K562 (cell line): ENCODE measurements at regions not wholly inside any gene's neighbourhood (a gene's known extent, or its start where the extent isn't known, plus 50 kb on each side); places are given as distances from the start of the nearest gene placed in this dataset.

Experiments used
- EP300 ChIP-seq: IDR thresholded peaks from 2 replicates; pipeline ENCODE4 v1.6.1; 2012; ENCODE audit warnings: low read length, improper control_type of control experiment
- HSF4 ChIP-seq: fragments of 250-450 bp; sonication (Bioruptor Pico); IDR thresholded peaks from 2 replicates; pipeline ENCODE4 v2.1.2; 2022; ENCODE audit warnings: mild to moderate bottlenecking, moderate library complexity, borderline replicate concordance
- TAF1 ChIP-seq: IDR thresholded peaks from 2 replicates; pipeline ENCODE4 v1.6.1; 2011; ENCODE audit warnings: mild to moderate bottlenecking, low read length, moderate library complexity; ENCODE audit not compliant: insufficient read depth, control insufficient read depth, severe bottlenecking; ENCODE audit errors: extremely low read depth
- WHSC1 ChIP-seq: IDR thresholded peaks from one replicate; pipeline ENCODE4 v1.6.1; 2012; ENCODE audit warnings: low read length, control low read depth, inconsistent platforms
- TF ChIP-seq, protein P1 (sequence below): fragments of 250-450 bp; sonication (Bioruptor Pico); IDR thresholded peaks from 2 replicates; pipeline ENCODE4 v1.4.0; 2020; ENCODE audit warnings: mild to moderate bottlenecking, moderate library complexity
- TF ChIP-seq, protein P2 (sequence below): sonication (generic); formaldehyde crosslinking; IDR thresholded peaks from 2 replicates; pipeline ENCODE4 v1.8.1; 2023; ENCODE audit warnings: mild to moderate bottlenecking, missing genetic modification reagents
- TF ChIP-seq, protein P3 (sequence below): sonication (generic); formaldehyde crosslinking; IDR thresholded peaks from 2 replicates; pipeline ENCODE4 v1.8.1; 2022; ENCODE audit warnings: missing genetic modification reagents

DNA sequence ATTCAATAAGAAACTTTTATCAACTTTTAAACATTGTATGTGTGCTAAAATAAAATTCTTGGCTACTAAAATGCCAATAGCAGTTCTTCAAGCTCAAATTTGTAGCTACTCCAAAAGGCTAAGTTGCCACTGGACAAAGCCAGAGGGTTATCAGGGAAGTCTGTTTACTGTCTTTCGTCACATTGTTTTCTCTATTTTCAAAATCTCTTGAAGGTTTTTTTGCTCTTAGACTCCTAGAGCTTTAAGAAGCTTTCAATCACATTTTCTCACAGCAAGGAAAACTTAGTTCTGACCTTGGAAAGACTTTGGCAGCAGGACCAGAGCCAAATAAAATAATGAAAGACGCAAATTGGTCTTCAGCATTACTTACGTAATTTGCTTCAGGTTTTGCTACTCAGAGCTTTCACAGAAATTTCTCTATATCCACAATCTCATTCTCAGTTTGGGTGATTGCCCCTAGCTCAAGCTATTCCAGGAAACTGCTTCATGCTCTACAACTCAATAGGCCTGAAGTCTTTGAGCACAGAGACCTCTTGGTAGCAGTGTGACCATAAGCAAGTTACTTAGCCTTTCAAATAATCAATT is 257.7 kb downstream of the GABRG2 start:
- TF ChIP-seq, protein P1, sequence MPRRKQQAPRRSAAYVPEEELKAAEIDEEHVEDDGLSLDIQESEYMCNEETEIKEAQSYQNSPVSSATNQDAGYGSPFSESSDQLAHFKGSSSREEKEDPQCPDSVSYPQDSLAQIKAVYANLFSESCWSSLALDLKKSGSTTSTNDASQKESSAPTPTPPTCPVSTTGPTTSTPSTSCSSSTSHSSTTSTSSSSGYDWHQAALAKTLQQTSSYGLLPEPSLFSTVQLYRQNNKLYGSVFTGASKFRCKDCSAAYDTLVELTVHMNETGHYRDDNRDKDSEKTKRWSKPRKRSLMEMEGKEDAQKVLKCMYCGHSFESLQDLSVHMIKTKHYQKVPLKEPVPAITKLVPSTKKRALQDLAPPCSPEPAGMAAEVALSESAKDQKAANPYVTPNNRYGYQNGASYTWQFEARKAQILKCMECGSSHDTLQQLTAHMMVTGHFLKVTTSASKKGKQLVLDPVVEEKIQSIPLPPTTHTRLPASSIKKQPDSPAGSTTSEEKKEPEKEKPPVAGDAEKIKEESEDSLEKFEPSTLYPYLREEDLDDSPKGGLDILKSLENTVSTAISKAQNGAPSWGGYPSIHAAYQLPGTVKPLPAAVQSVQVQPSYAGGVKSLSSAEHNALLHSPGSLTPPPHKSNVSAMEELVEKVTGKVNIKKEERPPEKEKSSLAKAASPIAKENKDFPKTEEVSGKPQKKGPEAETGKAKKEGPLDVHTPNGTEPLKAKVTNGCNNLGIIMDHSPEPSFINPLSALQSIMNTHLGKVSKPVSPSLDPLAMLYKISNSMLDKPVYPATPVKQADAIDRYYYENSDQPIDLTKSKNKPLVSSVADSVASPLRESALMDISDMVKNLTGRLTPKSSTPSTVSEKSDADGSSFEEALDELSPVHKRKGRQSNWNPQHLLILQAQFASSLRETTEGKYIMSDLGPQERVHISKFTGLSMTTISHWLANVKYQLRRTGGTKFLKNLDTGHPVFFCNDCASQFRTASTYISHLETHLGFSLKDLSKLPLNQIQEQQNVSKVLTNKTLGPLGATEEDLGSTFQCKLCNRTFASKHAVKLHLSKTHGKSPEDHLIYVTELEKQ = no peak
- TF ChIP-seq HSF4 (CRISPR knock-in tag) (no peak), TAF1 (no peak), EP300 (no peak), WHSC1 (no peak)
- TF ChIP-seq, protein P2, sequence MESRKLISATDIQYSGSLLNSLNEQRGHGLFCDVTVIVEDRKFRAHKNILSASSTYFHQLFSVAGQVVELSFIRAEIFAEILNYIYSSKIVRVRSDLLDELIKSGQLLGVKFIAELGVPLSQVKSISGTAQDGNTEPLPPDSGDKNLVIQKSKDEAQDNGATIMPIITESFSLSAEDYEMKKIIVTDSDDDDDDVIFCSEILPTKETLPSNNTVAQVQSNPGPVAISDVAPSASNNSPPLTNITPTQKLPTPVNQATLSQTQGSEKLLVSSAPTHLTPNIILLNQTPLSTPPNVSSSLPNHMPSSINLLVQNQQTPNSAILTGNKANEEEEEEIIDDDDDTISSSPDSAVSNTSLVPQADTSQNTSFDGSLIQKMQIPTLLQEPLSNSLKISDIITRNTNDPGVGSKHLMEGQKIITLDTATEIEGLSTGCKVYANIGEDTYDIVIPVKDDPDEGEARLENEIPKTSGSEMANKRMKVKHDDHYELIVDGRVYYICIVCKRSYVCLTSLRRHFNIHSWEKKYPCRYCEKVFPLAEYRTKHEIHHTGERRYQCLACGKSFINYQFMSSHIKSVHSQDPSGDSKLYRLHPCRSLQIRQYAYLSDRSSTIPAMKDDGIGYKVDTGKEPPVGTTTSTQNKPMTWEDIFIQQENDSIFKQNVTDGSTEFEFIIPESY (CRISPR knock-in tag) = no peak
- TF ChIP-seq, protein P3, sequence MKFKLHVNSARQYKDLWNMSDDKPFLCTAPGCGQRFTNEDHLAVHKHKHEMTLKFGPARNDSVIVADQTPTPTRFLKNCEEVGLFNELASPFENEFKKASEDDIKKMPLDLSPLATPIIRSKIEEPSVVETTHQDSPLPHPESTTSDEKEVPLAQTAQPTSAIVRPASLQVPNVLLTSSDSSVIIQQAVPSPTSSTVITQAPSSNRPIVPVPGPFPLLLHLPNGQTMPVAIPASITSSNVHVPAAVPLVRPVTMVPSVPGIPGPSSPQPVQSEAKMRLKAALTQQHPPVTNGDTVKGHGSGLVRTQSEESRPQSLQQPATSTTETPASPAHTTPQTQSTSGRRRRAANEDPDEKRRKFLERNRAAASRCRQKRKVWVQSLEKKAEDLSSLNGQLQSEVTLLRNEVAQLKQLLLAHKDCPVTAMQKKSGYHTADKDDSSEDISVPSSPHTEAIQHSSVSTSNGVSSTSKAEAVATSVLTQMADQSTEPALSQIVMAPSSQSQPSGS (CRISPR knock-in tag) = no peak
